Ramos (cell line): ENCODE measurements at regions not wholly inside any gene's neighbourhood (a gene's known extent, or its start where the extent isn't known, plus 50 kb on each side); places are given as distances from the start of the nearest gene placed in this dataset.

Experiments
- in situ Hi-C: fragments of 300-500 bp; cut with MboI; formaldehyde crosslinking; loops from one replicate; pipeline ENCODE4 v1.14.3; 2022; ENCODE audit warnings: low sequenced_read_pairs; ENCODE audit not compliant: unreplicated experiment

DNA sequence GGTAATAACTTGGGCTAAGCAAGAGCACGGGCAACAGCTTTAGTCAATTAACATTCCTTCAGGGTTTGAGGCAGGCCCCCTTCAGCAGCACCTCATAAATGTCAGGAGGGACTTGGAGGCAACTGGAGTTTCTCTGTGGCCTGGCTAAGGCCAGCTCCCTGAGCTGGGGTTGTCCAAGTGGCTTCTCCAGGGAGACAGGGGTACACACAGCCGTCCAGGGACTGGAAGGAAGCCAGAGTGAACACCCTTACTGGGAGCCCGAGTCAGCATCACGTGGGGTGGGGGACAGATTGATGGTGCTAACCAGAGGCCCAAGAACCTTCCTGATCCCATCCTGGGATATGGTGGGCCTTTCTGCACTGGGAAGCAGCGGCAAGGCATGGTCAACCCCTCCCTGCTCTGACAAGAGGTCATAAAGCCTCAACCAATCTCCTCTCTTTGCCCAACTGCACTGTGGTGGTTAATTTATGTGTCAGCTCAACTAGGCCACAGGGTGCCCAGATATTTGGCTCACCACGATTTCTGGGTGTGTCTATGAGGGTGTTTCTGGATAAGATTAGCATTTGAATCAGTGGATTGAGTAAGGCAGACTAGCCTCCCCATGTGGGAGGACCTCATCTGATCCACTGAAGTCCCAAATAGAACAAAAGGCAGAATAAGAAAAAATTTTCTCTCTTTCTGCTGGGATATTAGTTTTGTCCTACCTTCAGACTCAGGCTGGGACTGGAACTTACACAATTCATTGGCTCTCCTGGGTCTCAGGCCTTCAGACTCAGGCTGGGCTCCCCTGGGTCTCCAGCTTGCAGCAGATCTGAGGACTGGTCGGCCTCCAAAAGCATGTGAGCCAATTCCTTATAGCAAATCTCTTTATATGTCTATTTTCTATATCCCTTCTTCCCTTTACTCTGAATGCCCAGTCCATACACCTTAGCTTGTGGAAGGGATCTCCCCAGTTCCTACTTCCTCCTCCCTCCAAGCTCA is 127.2 kb upstream of the LARP1 start:
- in situ Hi-C loops: no loop called here

DNA sequence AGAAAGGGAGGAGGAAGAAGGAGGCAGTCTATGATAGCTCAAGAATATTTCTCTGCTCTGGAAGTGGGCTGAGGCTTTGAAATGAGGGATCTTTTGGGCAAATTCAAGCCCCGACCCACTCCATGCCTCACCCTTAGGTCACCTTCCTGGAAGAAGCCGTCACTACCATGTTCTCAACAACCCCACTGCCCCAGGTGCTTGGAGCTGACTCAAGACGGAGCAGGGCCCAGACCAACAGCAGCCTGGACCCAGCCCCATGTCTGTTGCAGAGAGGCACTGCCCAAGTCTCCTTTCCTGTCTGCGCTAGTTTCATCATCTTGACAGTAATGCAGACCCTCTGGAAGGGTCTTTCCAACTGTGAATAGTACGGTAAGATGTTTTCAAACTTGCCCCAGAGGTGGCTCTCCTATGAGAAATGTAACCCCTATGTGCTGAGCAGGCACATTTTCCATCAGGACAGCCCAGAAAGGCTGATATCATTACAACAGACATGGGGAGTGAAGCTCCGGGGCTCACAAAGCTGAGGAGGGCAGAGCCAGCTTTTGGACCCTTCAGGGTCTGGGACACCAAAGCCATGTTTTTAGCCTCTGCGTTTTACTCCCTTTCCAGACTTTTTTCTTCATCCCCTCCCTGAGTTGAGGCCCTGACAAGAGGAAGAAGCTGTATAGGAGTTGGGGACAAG is 128.2 kb upstream of the LARP1 start:
- in situ Hi-C loops: no loop called here

DNA sequence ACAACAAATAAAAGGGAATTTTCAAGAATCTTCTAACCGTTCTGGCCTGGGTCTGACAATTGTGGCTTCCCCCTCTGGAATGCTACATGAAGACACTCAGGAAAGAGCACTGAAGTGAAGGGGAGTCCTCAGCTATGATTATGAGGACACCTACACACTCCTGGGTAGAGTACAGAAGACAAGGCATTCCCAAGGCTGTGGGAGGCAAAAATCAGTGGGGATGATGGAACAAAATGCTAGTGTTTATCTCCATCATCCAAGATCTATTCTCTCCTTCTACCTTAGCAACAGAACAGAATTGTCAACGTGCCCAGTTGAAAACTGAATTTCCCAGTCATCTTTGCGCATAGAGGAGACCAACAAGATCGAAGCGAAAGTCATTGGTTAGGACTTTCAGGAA is 130.1 kb upstream of the LARP1 start:
- in situ Hi-C loops: no loop called here

DNA sequence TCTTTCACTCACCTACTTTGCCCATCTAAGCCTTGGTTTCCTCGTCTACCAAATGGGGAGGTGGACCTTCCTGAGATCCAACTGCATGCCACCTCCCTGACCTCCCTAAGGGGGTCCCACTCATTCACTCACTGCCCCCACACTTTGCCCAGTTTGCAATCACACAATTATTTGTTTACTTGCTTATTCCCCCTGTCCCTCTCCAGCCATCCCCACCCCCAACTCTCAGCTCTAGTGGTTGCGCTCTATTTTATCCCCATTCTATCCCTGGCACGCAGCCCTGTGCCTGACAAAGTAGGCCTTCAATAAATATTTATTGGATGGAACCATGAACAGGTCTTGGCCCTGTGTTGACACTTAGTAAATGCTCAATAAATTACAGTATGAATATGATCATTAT is 130.8 kb upstream of the LARP1 start:
- in situ Hi-C loops: loop anchor here (25.0 kb wide), 1 partner anchor 637 kb away; no protein-coding TSS in a partner anchor

DNA sequence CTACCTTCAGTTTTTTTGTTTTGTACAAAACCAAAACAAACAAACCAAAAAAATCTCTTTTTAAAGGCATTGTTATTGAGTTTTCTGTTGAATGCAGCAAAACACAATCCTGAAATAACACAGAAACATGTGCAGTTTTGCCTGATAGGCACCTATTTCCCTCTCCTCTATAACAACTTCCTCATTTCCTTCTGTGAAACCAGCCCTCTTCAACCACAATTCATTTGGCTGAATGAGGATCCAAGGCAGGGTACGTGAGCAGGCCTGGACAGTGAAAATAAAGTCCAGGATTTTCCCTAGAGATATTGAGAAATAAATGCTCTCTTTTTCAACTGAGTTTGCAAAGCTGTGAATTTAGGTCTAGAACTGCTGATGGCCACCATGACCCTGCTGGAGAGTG is 134.8 kb upstream of the LARP1 start:
- in situ Hi-C loops: loop anchor here (25.0 kb wide), 1 partner anchor 633 kb away; no protein-coding TSS in a partner anchor

DNA sequence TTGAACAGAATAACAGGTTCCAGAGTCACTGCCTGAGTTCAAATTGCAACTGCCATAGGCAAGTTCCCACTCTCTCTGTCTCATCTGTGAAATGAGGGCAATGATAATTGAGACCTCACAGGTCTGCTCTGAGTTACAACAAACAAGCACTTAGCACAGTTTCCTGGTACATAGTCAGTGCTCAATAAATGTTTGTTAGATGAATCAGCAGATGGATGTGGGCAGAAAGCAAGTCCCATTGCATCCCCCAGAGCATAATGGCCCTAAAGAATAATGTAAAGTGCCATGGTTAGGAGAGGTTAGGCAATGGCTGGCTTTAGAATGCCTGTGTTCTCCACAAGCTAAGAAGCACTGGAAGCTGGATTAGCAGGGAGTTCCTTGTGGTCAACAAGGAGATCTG is 136.5 kb upstream of the LARP1 start:
- in situ Hi-C loops: loop anchor here (25.0 kb wide), 1 partner anchor 631 kb away; no protein-coding TSS in a partner anchor

DNA sequence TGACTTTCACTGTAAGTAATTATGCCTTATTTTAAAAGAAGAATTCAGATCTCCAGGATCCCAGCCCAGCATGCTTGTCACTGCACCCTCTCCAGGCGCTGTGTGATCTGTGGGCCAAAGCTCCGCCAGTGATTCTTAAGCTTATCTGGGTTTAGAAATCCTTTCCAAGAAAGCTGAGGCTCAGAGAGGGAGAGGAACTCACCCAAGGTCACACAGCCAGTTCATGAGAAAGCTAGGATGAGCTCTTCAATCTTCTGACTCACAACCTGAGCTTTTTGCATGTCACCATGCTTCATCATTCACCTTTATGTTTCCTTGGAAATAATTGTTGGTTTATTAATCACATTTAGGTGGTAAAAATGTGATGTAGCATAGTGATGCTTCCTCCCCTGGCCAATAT is 136.6 kb upstream of the HAND1 start:
- in situ Hi-C loops: loop anchor here (25.0 kb wide), 1 partner anchor 627 kb away; no protein-coding TSS in a partner anchor

DNA sequence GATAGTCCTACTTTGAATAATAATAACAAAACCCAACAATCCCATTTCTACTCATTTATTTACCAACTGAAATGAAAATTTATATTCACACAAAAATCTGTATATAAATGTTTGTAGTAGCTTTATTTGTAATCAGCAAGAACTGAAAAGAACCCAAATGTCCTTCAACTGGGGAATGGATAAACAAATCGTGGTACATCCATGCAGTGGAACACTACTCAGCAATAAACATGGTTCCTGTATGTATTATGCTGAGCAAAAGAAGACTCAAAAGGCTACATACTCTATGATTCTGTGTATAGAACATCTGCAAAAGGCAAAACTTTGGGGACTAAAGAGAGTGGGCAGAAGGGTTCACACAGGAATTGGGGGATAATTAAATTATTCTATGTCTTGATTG is 136.1 kb upstream of the HAND1 start:
- in situ Hi-C loops: loop anchor here (25.0 kb wide), 1 partner anchor 627 kb away; no protein-coding TSS in a partner anchor

DNA sequence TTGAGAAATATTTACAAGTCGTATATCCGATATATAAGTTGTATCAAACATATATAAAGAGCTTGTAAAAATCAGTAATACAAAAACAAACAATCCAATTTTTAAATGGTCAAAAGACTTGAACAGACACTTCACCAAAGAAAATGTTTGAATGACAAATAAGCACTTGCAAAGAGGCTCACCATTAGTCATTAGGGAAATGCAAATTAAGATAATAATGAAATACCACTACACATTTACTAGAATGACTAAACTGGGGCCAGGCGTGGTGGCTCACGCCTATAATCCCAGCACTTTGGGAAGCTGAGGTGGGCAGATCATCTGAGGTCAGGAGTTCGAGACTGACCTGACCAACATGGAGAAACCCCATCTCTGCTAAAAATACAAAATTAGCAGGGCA is 134.6 kb upstream of the HAND1 start:
- in situ Hi-C loops: loop anchor here (25.0 kb wide), 1 partner anchor 625 kb away; no protein-coding TSS in a partner anchor

DNA sequence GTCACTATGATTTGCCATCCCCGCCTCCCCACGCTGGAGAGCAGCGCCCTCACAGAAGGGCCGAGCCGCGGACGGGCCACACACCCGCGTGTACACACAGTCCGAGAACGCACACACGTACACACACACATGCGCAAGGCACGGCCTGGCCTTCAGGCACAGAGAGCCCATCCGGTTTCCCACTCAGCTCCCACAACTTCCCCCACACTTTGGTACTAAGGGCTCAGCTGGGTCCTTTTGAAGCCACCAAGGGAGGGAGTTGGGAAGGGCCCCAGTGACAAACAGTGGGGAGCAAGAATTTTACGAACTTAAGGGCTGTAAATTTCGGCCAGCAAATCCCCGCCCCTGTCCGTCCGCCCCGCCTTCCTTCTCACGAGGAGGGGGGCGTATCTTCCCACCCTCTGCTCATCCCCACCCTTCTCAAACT is 133.3 kb upstream of the HAND1 start:
- in situ Hi-C loops: loop anchor here (25.0 kb wide), 1 partner anchor 624 kb away; no protein-coding TSS in a partner anchor

DNA sequence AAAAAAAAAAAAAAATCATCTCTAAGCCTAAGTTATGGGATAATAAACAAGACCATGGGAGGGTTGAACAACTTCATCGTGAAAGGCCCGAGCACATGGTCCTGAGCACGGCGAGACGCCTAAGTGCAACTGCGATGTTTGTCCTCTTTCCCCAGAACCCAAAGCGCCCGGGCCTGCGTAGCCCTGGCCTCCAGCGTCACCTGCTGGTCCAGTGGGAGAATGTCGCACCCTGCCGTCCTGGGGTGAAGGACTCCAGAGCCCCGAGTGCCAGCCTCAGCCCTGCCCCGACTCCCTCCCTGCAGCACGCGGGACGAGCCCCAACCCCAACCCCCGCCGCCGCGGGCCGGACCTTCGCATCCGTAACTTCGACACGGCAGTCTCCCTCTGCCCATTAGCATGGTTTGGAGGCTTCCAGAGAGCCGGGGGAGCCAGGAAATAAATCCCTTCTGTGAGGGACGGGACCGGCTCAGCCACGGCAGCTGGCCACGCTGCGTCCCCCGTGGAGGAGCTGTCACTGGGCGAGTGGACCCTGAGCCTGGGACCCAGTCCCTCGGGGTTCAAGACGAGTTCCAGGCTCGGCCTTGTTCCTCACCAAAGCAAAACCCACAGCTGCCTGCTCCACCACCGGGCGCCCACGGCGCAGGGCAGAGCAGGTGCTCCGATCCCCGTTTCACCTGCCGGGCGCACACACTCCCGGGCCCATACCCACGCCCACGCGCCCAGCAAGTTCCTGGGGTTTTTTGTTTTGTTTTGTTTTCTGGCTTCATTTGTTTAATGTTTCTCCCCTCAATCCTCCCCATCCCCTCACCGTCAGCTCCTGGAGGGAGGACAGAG is 132.5 kb upstream of the HAND1 start:
- in situ Hi-C loops: loop anchor here (25.0 kb wide), 1 partner anchor 623 kb away; no protein-coding TSS in a partner anchor

DNA sequence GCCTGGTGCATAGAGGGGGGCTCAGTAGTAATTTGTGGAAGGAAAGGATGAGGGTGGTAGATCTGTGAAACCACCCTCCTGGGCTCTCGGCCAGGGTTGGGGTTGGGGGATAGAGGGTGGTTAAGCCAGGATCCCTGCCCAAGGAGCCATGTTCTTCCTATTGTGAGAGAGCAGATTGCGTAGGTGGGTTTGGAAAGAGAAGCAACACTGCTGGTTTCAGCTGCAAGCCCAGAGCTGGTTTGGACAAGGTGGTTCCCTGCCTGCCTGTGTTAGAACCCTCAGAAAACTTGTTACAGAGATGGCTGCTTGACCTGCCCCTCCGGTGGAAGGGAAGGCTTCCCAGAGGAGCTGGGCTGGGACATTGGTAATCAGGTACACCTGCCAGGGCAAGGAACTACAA is 131.2 kb upstream of the HAND1 start:
- in situ Hi-C loops: loop anchor here (5.0 to 25.0 kb wide), 2 partner anchors 147 to 622 kb away; no protein-coding TSS in a partner anchor

DNA sequence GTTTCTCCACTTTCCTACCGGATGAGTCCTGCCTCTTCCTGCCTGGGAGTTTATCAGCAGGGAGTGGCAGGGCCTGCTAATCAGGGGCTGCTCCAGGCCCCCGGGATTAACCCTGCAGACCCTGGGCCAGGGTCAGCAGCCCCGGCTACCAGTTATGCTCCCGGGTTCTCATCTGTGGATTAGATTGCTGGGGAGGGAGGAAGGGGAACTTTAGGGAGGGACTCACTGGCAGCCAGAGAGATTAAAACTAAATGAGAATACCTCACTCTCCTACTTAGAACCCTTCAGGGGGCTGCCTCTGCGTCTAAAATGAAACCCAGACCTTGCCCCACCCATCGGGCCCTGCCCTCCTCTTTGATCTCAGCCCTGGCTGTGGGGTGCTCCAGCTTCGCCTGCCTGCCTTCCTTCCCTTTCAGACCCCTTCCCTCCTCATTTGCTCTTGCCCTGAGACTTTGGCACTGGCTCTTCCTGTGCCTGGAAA is 130.5 kb upstream of the HAND1 start:
- in situ Hi-C loops: loop anchor here (5.0 to 25.0 kb wide), 2 partner anchors 146 to 621 kb away; no protein-coding TSS in a partner anchor

DNA sequence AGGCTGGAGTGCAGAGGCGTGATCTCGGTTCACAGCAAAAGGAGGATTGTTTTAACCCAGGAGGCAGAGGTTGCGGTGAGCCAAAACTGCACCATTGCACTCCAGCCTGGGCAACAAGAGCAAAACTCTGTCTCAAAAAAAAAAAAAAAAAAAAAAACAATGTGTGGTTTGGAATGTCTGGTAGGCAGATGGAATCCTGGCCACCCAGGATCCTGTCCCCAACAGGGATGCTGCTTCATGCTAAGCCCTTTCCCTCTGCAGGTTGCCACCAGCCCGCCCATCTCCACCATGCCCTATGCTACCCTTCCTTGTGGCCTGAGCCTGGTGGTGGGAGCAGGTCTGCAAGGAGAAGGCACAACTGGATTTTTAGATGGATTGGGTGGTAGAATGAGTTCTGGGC is 129.7 kb upstream of the HAND1 start:
- in situ Hi-C loops: loop anchor here (5.0 to 25.0 kb wide), 2 partner anchors 145 to 620 kb away; no protein-coding TSS in a partner anchor

DNA sequence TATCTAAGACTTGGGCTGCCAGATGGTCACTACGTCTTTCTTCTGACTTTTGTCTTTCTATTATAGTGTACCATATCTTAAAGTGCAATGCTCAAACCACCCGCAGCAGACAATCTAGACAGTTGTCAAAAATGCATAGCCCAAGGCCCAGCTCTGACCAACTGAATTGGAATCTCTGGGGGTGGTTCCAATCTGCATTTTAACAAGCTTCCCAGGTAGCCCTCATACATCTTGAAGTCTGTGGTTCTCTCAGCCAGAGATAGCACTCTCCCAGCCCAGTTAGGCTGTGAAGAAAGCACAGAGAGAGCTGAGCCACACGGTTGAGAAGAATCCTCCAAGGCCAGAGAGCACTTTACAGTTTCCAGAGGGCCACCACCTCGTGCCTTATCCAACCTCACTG is 128.2 kb upstream of the HAND1 start:
- in situ Hi-C loops: loop anchor here (5.0 to 25.0 kb wide), 2 partner anchors 144 to 619 kb away; no protein-coding TSS in a partner anchor

DNA sequence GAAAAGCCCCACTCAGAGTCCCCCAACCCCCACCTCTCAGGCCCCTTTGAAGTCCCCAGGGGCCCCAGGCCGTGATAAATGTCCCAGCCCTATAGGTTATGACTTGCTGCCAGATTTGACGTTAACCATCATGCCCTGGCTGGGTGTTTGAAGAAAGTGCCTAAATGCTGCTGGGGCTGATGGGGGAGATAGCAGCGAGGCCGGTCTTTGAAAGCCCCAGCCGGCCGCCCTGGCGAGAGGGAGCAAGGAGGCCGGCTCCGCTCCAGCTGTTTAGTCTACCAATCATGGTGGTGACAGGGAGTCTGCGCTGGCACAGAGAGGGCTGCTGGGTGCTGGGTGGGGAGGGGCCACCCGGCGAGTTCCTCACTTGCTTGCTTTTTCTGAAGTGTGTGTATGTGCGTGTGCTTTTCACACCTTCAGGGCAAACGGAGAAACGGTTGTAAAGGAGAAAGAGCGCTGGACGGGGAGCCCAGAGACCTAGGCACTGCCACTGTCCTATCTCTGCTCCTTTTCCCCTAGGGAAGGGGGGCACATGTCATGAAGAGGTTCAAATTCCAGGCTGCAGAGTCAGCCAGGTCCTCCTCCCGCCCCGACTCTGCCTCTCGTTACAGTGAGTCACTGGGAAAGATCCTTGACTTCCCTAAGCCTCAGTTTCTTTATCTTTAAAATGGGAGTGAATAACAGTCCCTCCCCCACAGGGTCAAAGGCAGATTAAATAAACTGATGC is 126.1 kb upstream of the HAND1 start:
- in situ Hi-C loops: loop anchor here (25.0 kb wide), 1 partner anchor 617 kb away; no protein-coding TSS in a partner anchor

DNA sequence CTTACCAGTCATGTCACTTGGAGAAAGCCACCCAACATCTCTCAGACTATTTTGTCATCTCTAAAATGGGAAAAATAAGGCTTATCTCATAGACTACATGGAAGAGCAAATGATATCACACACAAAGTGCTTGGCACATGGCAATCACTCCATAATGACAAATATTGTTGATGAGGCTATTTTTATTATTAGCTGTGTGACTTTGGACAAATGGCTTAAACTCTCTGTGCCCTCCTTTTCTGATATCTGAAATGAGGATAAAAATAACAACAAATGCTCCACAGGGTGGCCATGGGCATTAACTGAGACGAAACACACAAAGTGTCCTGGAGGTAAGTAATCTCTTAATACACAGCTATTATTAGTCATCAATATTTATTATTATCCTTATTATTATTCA is 125.5 kb upstream of the HAND1 start:
- in situ Hi-C loops: loop anchor here (25.0 kb wide), 1 partner anchor 616 kb away; no protein-coding TSS in a partner anchor

DNA sequence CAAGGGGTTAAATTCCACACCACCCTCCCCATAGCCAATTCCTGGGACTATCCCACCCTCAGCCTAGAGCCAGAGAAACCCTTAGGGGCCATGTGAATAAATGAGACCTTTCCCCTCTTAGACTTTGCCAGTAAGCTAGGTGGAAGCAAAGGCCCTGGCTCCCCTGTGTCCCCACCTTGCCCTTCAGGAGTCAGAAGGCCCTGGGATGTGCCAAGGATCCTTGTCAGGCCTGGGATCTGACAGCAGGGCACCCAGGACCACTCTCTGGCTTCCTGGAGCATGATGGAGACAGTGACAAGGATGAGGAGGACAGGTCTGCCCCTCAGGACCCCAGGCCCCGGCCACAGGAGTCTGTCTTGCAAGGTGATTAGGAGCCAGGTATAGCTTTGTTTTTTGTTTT is 125.0 kb upstream of the HAND1 start:
- in situ Hi-C loops: loop anchor here (25.0 kb wide), 1 partner anchor 616 kb away; no protein-coding TSS in a partner anchor

DNA sequence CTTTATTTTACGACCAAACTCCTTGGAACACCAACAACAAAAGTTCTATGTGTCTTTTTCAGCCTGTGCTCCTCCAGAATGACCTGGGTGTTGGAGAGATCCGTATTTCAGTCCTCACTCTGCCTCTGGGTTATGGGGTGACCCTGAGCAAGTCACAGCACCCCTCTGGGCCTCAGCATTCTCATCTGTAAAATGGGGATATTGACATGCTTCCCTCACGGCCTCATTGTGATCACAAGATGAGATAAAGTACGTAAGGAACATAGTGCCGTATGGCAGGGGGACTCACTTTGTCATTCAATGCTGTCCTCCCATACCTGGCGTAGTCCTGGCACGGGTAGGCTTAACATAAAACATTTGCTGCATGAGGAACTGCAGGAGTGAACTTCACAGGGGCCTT is 123.0 kb upstream of the HAND1 start:
- in situ Hi-C loops: loop anchor here (25.0 kb wide), 1 partner anchor 614 kb away; no protein-coding TSS in a partner anchor
